GM12878 (cell line): ENCODE measurements at regions not wholly inside any gene's neighbourhood (a gene's known extent, or its start where the extent isn't known, plus 50 kb on each side); places are given as distances from the start of the nearest gene placed in this dataset.

ENCODE experiments used
- CHD1 ChIP-seq: IDR thresholded peaks from 2 replicates; pipeline ENCODE4 v1.6.1; 2012; ENCODE audit warnings: low read depth, low read length, improper control_type of control experiment
- EZH2 ChIP-seq: IDR thresholded peaks from 2 replicates; pipeline ENCODE4 v1.6.1; 2012; ENCODE audit warnings: low read depth, mild to moderate bottlenecking, control low read depth, inconsistent platforms, low read length, borderline replicate concordance; ENCODE audit not compliant: control insufficient read depth
- NRF1 ChIP-seq: conservative IDR thresholded peaks from 2 replicates; pipeline ENCODE4 v1.6.1; 2011; ENCODE audit warnings: mild to moderate bottlenecking, low read depth, low read length, improper control_type of control experiment
- POLR2A ChIP-seq: IDR thresholded peaks from 2 replicates; pipeline ENCODE4 v1.6.1; 2011; ENCODE audit warnings: low read depth, mild to moderate bottlenecking, low read length
- RB1 ChIP-seq: fragments of 450-650 bp; formaldehyde crosslinking; IDR thresholded peaks from 2 replicates; pipeline ENCODE4 v1.6.1; 2017; ENCODE audit warnings: mild to moderate bottlenecking, borderline replicate concordance
- TF ChIP-seq, protein P1 (sequence below), 3 experiments: IDR thresholded peaks in 2 of 3; conservative IDR thresholded peaks in 1 of 3; 2 replicates each; pipeline ENCODE4 v1.5.1; 2011; ENCODE audit warnings: low read depth in 3 of 3, low read length in 3 of 3, mild to moderate bottlenecking in 3 of 3, control low read depth in 2 of 3, moderate library complexity in 2 of 3, inconsistent platforms in 1 of 3, mixed read lengths in 1 of 3; ENCODE audit not compliant: control insufficient read depth in 2 of 3, insufficient read depth in 1 of 3; ENCODE audit errors: extremely low read depth in 1 of 3
- TF ChIP-seq, protein P2 (sequence below): IDR thresholded peaks from 2 replicates; pipeline ENCODE4 v1.6.1; 2012; ENCODE audit warnings: low read depth, low read length, improper control_type of control experiment

DNA sequence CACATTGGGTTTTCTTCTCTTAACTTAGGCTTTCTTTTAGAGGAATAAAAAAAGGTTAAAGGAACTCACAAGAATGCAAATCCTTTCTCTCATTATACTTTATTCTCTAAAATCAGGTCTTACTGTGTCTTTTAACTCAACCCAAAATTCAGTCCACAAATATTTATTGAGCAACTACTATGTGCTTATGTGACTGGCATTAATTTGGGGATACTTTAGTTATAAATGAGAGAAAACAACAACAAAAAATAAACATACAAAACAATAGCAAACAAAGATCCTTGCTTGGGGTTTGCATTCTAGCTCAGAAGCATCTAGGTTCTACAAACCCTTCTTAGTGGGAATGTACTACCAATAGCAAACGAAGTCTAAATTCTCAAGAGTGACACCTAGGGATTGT lies 266.2 kb downstream of the UTRN start:
- TF ChIP-seq, protein P1, sequence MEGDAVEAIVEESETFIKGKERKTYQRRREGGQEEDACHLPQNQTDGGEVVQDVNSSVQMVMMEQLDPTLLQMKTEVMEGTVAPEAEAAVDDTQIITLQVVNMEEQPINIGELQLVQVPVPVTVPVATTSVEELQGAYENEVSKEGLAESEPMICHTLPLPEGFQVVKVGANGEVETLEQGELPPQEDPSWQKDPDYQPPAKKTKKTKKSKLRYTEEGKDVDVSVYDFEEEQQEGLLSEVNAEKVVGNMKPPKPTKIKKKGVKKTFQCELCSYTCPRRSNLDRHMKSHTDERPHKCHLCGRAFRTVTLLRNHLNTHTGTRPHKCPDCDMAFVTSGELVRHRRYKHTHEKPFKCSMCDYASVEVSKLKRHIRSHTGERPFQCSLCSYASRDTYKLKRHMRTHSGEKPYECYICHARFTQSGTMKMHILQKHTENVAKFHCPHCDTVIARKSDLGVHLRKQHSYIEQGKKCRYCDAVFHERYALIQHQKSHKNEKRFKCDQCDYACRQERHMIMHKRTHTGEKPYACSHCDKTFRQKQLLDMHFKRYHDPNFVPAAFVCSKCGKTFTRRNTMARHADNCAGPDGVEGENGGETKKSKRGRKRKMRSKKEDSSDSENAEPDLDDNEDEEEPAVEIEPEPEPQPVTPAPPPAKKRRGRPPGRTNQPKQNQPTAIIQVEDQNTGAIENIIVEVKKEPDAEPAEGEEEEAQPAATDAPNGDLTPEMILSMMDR (IDR thresholded peaks at IDR 0.05 in 2 of 3, conservative IDR thresholded peaks at IDR 0.05 in 1 of 3; ENCODE audit: control insufficient read depth in 2 of 3, extremely low read depth in 1 of 3, insufficient read depth in 1 of 3, low read depth in 3 of 3, low read length in 3 of 3) = no peak
- no peak for TF ChIP-seq RB1
- no peak for TF ChIP-seq POLR2A
- no peak for TF ChIP-seq NRF1
- TF ChIP-seq CHD1 = no peak
- TF ChIP-seq, protein P2, sequence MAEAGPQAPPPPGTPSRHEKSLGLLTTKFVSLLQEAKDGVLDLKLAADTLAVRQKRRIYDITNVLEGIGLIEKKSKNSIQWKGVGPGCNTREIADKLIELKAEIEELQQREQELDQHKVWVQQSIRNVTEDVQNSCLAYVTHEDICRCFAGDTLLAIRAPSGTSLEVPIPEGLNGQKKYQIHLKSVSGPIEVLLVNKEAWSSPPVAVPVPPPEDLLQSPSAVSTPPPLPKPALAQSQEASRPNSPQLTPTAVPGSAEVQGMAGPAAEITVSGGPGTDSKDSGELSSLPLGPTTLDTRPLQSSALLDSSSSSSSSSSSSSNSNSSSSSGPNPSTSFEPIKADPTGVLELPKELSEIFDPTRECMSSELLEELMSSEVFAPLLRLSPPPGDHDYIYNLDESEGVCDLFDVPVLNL = no peak
- no peak for TF ChIP-seq EZH2
